H1 (cell line): ENCODE measurements at regions not wholly inside any gene's neighbourhood (a gene's known extent, or its start where the extent isn't known, plus 50 kb on each side); places are given as distances from the start of the nearest gene placed in this dataset.

Experiments used
- CHD2 ChIP-seq: IDR thresholded peaks from 2 replicates; pipeline ENCODE4 v1.6.1; 2012; ENCODE audit warnings: low read length, improper control_type of control experiment
- NRF1 ChIP-seq: IDR thresholded peaks from 2 replicates; pipeline ENCODE4 v1.6.1; 2011; ENCODE audit warnings: mild to moderate bottlenecking, low read depth, low read length, improper control_type of control experiment
- POLR2A ChIP-seq, 2 experiments: IDR thresholded peaks; 1 replicate in 1 of 2; 2 replicates in 1 of 2; pipeline ENCODE4 v1.6.1; 2011; ENCODE audit warnings: low read depth in 2 of 2, low read length in 2 of 2, mild to moderate bottlenecking in 2 of 2; ENCODE audit errors: control extremely low read depth in 1 of 2
- RBBP5 ChIP-seq: IDR thresholded peaks from 2 replicates; pipeline ENCODE4 v1.7.1; 2012; ENCODE audit warnings: low read depth, mild to moderate bottlenecking, inconsistent platforms, low read length, moderate library complexity, borderline replicate concordance
- SIN3A ChIP-seq, 2 experiments: IDR thresholded peaks in 1 of 2; conservative IDR thresholded peaks in 1 of 2; 2 replicates each; pipeline ENCODE4 v1.6.1; 2011 to 2012; ENCODE audit warnings: low read length in 2 of 2, improper control_type of control experiment in 1 of 2, low read depth in 1 of 2, mild to moderate bottlenecking in 1 of 2
- TAF1 ChIP-seq: IDR thresholded peaks from 2 replicates; pipeline ENCODE4 v1.6.1; 2011; ENCODE audit warnings: mild to moderate bottlenecking, low read depth, low read length
- TF ChIP-seq, protein P1 (sequence below), 3 experiments: IDR thresholded peaks; 1 replicate in 2 of 3; 2 replicates in 1 of 3; pipeline versions ENCODE4 v1.5.1 to v1.6.1; 2011; ENCODE audit warnings: low read length in 3 of 3, mild to moderate bottlenecking in 3 of 3, inconsistent platforms in 2 of 3, low read depth in 1 of 3, moderate library complexity in 1 of 3; ENCODE audit not compliant: insufficient read depth in 1 of 3; ENCODE audit errors: control extremely low read depth in 1 of 3
- TF ChIP-seq, protein P2 (sequence below): IDR thresholded peaks from 2 replicates; pipeline ENCODE4 v1.6.1; 2011; ENCODE audit warnings: low read length, improper control_type of control experiment

DNA sequence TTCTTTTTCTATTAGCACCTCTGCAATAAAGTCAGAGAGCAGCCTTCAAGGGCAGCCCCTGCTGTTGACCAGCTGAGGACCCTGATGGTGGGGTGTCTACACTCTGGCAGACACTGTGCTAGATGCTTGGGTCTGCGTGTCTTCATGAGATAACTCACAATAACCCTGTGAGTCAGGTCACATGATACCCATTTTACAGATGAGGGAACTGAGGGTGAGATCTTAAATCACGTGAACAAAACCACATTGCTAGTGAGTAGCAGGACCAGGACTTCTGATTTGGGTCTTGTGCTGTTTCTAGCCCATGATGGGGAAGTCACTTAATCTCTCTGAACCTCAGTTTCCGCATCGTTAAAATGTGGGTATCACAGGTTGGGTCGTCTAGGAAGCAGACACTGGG lies 118.5 kb upstream of the LIPC start:
- TF ChIP-seq NRF1: no peak
- TF ChIP-seq, protein P1, sequence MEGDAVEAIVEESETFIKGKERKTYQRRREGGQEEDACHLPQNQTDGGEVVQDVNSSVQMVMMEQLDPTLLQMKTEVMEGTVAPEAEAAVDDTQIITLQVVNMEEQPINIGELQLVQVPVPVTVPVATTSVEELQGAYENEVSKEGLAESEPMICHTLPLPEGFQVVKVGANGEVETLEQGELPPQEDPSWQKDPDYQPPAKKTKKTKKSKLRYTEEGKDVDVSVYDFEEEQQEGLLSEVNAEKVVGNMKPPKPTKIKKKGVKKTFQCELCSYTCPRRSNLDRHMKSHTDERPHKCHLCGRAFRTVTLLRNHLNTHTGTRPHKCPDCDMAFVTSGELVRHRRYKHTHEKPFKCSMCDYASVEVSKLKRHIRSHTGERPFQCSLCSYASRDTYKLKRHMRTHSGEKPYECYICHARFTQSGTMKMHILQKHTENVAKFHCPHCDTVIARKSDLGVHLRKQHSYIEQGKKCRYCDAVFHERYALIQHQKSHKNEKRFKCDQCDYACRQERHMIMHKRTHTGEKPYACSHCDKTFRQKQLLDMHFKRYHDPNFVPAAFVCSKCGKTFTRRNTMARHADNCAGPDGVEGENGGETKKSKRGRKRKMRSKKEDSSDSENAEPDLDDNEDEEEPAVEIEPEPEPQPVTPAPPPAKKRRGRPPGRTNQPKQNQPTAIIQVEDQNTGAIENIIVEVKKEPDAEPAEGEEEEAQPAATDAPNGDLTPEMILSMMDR (IDR thresholded peaks at IDR 0.05; ENCODE audit: control extremely low read depth in 1 of 3, insufficient read depth in 1 of 3, low read depth in 1 of 3, low read length in 3 of 3): no peak
- no peak for TF ChIP-seq POLR2A (IDR thresholded peaks at IDR 0.05; ENCODE audit: control extremely low read depth in 1 of 2, low read depth in 2 of 2, low read length in 2 of 2)
- TF ChIP-seq SIN3A (conservative IDR thresholded peaks at IDR 0.05 in 1 of 2, IDR thresholded peaks at IDR 0.05 in 1 of 2; ENCODE audit: low read depth in 1 of 2, low read length in 2 of 2): no peak
- TF ChIP-seq, protein P2, sequence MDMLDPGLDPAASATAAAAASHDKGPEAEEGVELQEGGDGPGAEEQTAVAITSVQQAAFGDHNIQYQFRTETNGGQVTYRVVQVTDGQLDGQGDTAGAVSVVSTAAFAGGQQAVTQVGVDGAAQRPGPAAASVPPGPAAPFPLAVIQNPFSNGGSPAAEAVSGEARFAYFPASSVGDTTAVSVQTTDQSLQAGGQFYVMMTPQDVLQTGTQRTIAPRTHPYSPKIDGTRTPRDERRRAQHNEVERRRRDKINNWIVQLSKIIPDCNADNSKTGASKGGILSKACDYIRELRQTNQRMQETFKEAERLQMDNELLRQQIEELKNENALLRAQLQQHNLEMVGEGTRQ: no peak
- no peak for TF ChIP-seq CHD2
- no peak for TF ChIP-seq TAF1
- TF ChIP-seq RBBP5: no peak
